Inferior parietal cortex (tissue), 1 donor: ENCODE measurements at regions not wholly inside any gene's neighbourhood (a gene's known extent, or its start where the extent isn't known, plus 50 kb on each side); places are given as distances from the start of the nearest gene placed in this dataset.
"Not testable (repeated sequence)": the region's sequence is repeated elsewhere in the genome, so short reads cannot be mapped to it uniquely, and the experiment has no call there.

Experiments used
- DNase-seq: peaks from one replicate; pipeline ENCODE4 v3.0.0-alpha.2; 2016; ENCODE audit errors: extremely low spot score

GRCh38 chr15:53128652-53129051, 338.5 kb upstream of the ONECUT1 start:
- DNase-seq: no peak

GRCh38 chr15:53126144-53126543, 336.0 kb upstream of the ONECUT1 start:
- DNase-seq: no peak

- DNase-seq: no peak
These were observed 332.7 kb upstream of the ONECUT1 start for GRCh38 chr15:53122818-53123217.

- DNase-seq: not testable (repeated sequence)
These were observed 326.8 kb upstream of the ONECUT1 start for GRCh38 chr15:53116915-53117314.

- DNase-seq: no peak
These were observed 326.0 kb upstream of the ONECUT1 start for GRCh38 chr15:53116169-53116568.

GRCh38 chr15:53115563-53115962, 325.4 kb upstream of the ONECUT1 start:
- DNase-seq: no peak

- no peak for DNase-seq
These were observed 324.8 kb upstream of the ONECUT1 start for GRCh38 chr15:53114960-53115359.

GRCh38 chr15:53110999-53111398, 320.9 kb upstream of the ONECUT1 start:
- DNase-seq: no peak

- DNase-seq: no peak
These were observed 318.2 kb upstream of the ONECUT1 start for GRCh38 chr15:53108319-53108718.

- no peak for DNase-seq
These were observed 317.7 kb upstream of the ONECUT1 start for GRCh38 chr15:53107855-53108254.

- no peak for DNase-seq
These were observed 316.6 kb upstream of the ONECUT1 start for GRCh38 chr15:53106505-53107286.

- DNase-seq: no peak
These were observed 312.3 kb upstream of the ONECUT1 start for GRCh38 chr15:53102483-53102882.

- no peak for DNase-seq
These were observed 290.3 kb upstream of the ONECUT1 start for GRCh38 chr15:53080484-53080883.

- no peak for DNase-seq
These were observed 284.1 kb upstream of the ONECUT1 start for GRCh38 chr15:53074221-53074620.

GRCh38 chr15:53072077-53072476, 281.9 kb upstream of the ONECUT1 start:
- DNase-seq: peak; percentile 42

- DNase-seq: no peak
These were observed 278.5 kb upstream of the ONECUT1 start for GRCh38 chr15:53068636-53069035.

GRCh38 chr15:53059273-53060043, 269.3 kb upstream of the ONECUT1 start:
- DNase-seq: no peak

GRCh38 chr15:53046153-53046790, 256.1 kb upstream of the ONECUT1 start:
- DNase-seq: no peak

GRCh38 chr15:53038655-53038941, 248.5 kb upstream of the ONECUT1 start:
- DNase-seq: no peak

- DNase-seq: no peak
These were observed 247.9 kb upstream of the ONECUT1 start for GRCh38 chr15:53037904-53038654.

GRCh38 chr15:53036641-53037040, 246.5 kb upstream of the ONECUT1 start:
- no peak for DNase-seq

- no peak for DNase-seq
These were observed 244.7 kb upstream of the ONECUT1 start for GRCh38 chr15:53034767-53035245.
